ENCODE measurements at regions not wholly inside any gene's neighbourhood (a gene's known extent, or its start where the extent isn't known, plus 50 kb on each side); places are given as distances from the start of the nearest gene placed in this dataset.

DNA sequence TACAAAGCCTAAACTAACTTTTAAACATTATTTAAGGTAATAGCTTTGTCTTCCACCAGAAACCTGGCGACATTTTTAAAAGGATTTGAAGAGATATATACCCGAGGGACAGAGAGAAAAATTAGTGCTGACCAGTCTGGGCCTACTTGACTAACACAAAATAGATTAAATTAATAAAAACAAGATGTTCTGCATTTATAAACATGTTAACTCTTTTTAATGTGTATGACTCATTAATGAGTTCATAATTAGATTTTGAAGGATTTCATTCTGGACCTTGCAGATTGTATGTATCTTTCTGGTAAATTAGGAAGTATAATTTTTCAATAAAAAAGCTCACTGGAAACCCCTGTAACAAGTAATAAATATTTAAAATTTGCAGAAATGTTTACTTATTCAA lies 459.1 kb upstream of the CDH9 start:
- no peak for TF ChIP-seq GATA2 (IDR thresholded peaks at IDR 0.05; ENCODE audit: low read depth, low read length)
- TF ChIP-seq GATA3 (IDR thresholded peaks at IDR 0.05; ENCODE audit: low read depth, low read length), result no peak
